Caco-2 (cell line): ENCODE measurements at regions not wholly inside any gene's neighbourhood (a gene's known extent, or its start where the extent isn't known, plus 50 kb on each side); places are given as distances from the start of the nearest gene placed in this dataset.

Experiments
- BruUV-seq: library from RNA; stranded (reverse); fragments of 400-500 nt; replicated peaks from 2 replicates; lab custom pipeline; 2021; lab: Mats Ljungman, UMichigan
- CTCF ChIA-PET: fragments of 300-600 bp; sonication (Branson Sonifier 250); formaldehyde crosslinking; loops from one replicate; lab custom pipeline; 2022; ENCODE audit warnings: antibody characterized with exemption; lab: Charles Lee
- POLR2A ChIA-PET: fragments of 300-600 bp; sonication (Branson Sonifier 250); formaldehyde crosslinking; loops from one replicate; lab custom pipeline; 2022; ENCODE audit warnings: antibody characterized with exemption; lab: Charles Lee
- DNase-seq, 2 experiments: peaks; one replicate each; pipeline versions ENCODE4 v3.0.0 to v3.0.0-alpha.2; 2020 to 2022
- H3K27me3 ChIP-seq: replicated peaks from 2 replicates; pipeline ENCODE4 v1.6.0; 2011; ENCODE audit warnings: low read length; ENCODE audit not compliant: control insufficient read depth, insufficient read depth
- H3K36me3 ChIP-seq: 2 replicates; pipeline ENCODE4 v1.5.1; 2011; ENCODE audit warnings: low read length; ENCODE audit not compliant: control insufficient read depth, insufficient read depth
- H3K4me1 ChIP-seq: fragments of 250-450 bp; sonication (Bioruptor Pico); 2 replicates; pipeline ENCODE4 v1.5.1; 2020; ENCODE audit warnings: mild to moderate bottlenecking
- H3K4me3 ChIP-seq: 2 replicates; pipeline ENCODE4 v1.5.1; 2011; ENCODE audit warnings: low read depth, mild to moderate bottlenecking, control low read depth, low read length
- H3K9me3 ChIP-seq: fragments of 250-450 bp; sonication (Bioruptor Pico); 2 replicates; pipeline ENCODE4 v1.5.1; 2020; ENCODE audit warnings: mild to moderate bottlenecking, moderate library complexity
- H3K27ac Mint-ChIP-seq: one replicate; pipeline ENCODE4 v1.8.0; 2022; ENCODE audit warnings: mixed read lengths; ENCODE audit not compliant: unreplicated experiment
- H3K27me3 Mint-ChIP-seq: one replicate; pipeline ENCODE4 v1.8.0; 2022; ENCODE audit warnings: mixed read lengths; ENCODE audit not compliant: insufficient read depth, unreplicated experiment
- H3K36me3 Mint-ChIP-seq: one replicate; pipeline ENCODE4 v1.8.0; 2022; ENCODE audit warnings: mild to moderate bottlenecking, mixed read lengths; ENCODE audit not compliant: insufficient read depth, unreplicated experiment
- H3K4me1 Mint-ChIP-seq: one replicate; pipeline ENCODE4 v1.8.0; 2022; ENCODE audit warnings: low read depth, mixed read lengths; ENCODE audit not compliant: unreplicated experiment
- H3K4me3 Mint-ChIP-seq: one replicate; pipeline ENCODE4 v1.8.0; 2022; ENCODE audit warnings: mild to moderate bottlenecking, moderate library complexity, mixed read lengths; ENCODE audit not compliant: unreplicated experiment
- H3K9me3 Mint-ChIP-seq: one replicate; pipeline ENCODE4 v1.8.0; 2022; ENCODE audit warnings: mixed read lengths; ENCODE audit not compliant: unreplicated experiment
- CTCF ChIP-seq, 2 experiments: fragments of 200-600 bp in 1 of 2; IDR thresholded peaks; 1 replicate in 1 of 2; 2 replicates in 1 of 2; pipeline versions ENCODE4 v1.5.1 to v1.8.0; 2011 to 2022; ENCODE audit warnings: antibody characterized with exemption in 1 of 2, control low read depth in 1 of 2, inconsistent platforms in 1 of 2, low read depth in 1 of 2, low read length in 1 of 2, mild to moderate bottlenecking in 1 of 2, moderate library complexity in 1 of 2; ENCODE audit not compliant: insufficient read depth in 1 of 2, severe bottlenecking in 1 of 2, unreplicated experiment in 1 of 2
- intact Hi-C: fragments of 100-400 bp; cut with micrococcal nuclease; formaldehyde crosslinking; loops from one replicate; pipeline ENCODE4 v1.10.0; 2022; ENCODE audit not compliant: unreplicated experiment

- H3K4me3 ChIP-seq = no peak overlapping the region
- TF ChIP-seq CTCF (IDR thresholded peaks at IDR 0.05; ENCODE audit: insufficient read depth in 1 of 2, low read depth in 1 of 2, low read length in 1 of 2, severe bottlenecking in 1 of 2, unreplicated experiment in 1 of 2) = no peak
- ChIA-PET CTCF (no interaction called here), POLR2A (no interaction called here)
- no peaks in the 10 kb centered on the region for H3K27me3 ChIP-seq
- H3K9me3 Mint-ChIP-seq = peaks cover 9% of the 10 kb centered on the region
- 0 out of 2 replicates have a peak, but pooled peaks cover 3% of the 10 kb centered on the region for H3K9me3 ChIP-seq
- no peaks in the 10 kb centered on the region for H3K4me1 ChIP-seq
- intact Hi-C loops = no loop called here
- H3K36me3 ChIP-seq = no peaks in the 10 kb centered on the region; the same call in 1 of the 2 replicates
- H3K4me3 Mint-ChIP-seq = no peak overlapping the region
- DNase-seq = no peak
- no peaks in the 10 kb centered on the region for H3K27me3 Mint-ChIP-seq
- no peaks in the 10 kb centered on the region for H3K4me1 Mint-ChIP-seq
- no peak overlapping the region for H3K27ac Mint-ChIP-seq
- no TSS peak for BruUV-seq
- no peaks in the 10 kb centered on the region for H3K36me3 Mint-ChIP-seq
These were observed 701.2 kb upstream of the FBXO33 start for GRCh38 chr14:40133463-40133862.

- CTCF ChIA-PET = no interaction called here
These were observed 696.9 kb upstream of the FBXO33 start for GRCh38 chr14:40129159-40129558.

GRCh38 chr14:40123816-40124215 is 691.6 kb upstream of the FBXO33 start:
- H3K4me3 Mint-ChIP-seq = no peak overlapping the region
- Histone ChIP-seq H3K4me1 (no peaks in the 10 kb centered on the region), H3K4me3 (no peak overlapping the region), H3K27me3 (no peaks in the 10 kb centered on the region), H3K9me3 (no peaks in the 10 kb centered on the region), H3K36me3 (no peaks in the 10 kb centered on the region)
- no peaks in the 10 kb centered on the region for H3K27me3 Mint-ChIP-seq
- H3K36me3 Mint-ChIP-seq = no peaks in the 10 kb centered on the region
- ChIA-PET CTCF (interaction anchor here (0.5 kb wide), 1 partner anchor 181 kb away, joined by 3 read pairs; no protein-coding TSS in a partner anchor), POLR2A (no interaction called here)
- BruUV-seq = no TSS peak
- intact Hi-C loops = no loop called here
- H3K9me3 Mint-ChIP-seq = no peaks in the 10 kb centered on the region
- H3K4me1 Mint-ChIP-seq = no peaks in the 10 kb centered on the region
- TF ChIP-seq CTCF (IDR thresholded peaks at IDR 0.05; ENCODE audit: insufficient read depth in 1 of 2, low read depth in 1 of 2, low read length in 1 of 2, severe bottlenecking in 1 of 2, unreplicated experiment in 1 of 2) = no peak
- DNase-seq = no peak
- H3K27ac Mint-ChIP-seq = no peak overlapping the region

More at GRCh38 chr14:40129159-40129558, 696.9 kb upstream of the FBXO33 start:
- H3K9me3 Mint-ChIP-seq = peaks cover 9% of the 10 kb centered on the region
- BruUV-seq = no TSS peak
- H3K27me3 Mint-ChIP-seq = no peaks in the 10 kb centered on the region
- H3K36me3 Mint-ChIP-seq = no peaks in the 10 kb centered on the region
- Histone ChIP-seq H3K4me1 (no peaks in the 10 kb centered on the region), H3K9me3 (0 out of 2 replicates have a peak, but pooled peaks cover 3% of the 10 kb centered on the region), H3K27me3 (no peaks in the 10 kb centered on the region), H3K4me3 (no peak overlapping the region), H3K36me3 (no peaks in the 10 kb centered on the region)
- DNase-seq = no peak
- intact Hi-C loops = no loop called here
- TF ChIP-seq CTCF (IDR thresholded peaks at IDR 0.05; ENCODE audit: insufficient read depth in 1 of 2, low read depth in 1 of 2, low read length in 1 of 2, severe bottlenecking in 1 of 2, unreplicated experiment in 1 of 2) = no peak
- no peak overlapping the region for H3K4me3 Mint-ChIP-seq
- H3K4me1 Mint-ChIP-seq = no peaks in the 10 kb centered on the region
- no peak overlapping the region for H3K27ac Mint-ChIP-seq
- POLR2A ChIA-PET = no interaction called here
